ENCODE measurements at regions not wholly inside any gene's neighbourhood (a gene's known extent, or its start where the extent isn't known, plus 50 kb on each side); places are given as distances from the start of the nearest gene placed in this dataset.

DNA sequence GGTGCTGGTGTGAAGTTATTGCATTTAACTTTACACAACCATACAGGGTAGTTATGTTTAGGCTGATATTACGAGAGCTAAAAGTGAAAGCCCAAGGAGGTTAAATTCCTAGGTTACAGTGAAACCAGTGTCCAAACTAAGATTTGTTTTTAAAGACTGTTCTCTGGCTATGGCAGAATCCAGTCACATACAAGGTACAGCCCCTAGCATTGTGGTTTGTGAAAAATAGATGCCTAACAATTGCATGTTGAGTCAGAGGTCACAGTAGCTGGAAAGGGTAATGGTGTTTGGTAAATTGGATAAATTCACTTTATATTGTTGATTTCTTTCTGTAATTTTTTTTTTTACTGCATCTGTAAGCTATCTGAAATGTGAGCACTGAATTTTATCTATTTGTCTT is 614.6 kb upstream of the TBL1XR1 start:
- no peak for TF ChIP-seq CTCF (conservative IDR thresholded peaks at IDR 0.05)
- no peak for TF ChIP-seq EZH2 (IDR thresholded peaks at IDR 0.05; ENCODE audit: low read depth)

Measured in PC-9 (cell line).